ENCODE measurements at regions not wholly inside any gene's neighbourhood (a gene's known extent, or its start where the extent isn't known, plus 50 kb on each side); places are given as distances from the start of the nearest gene placed in this dataset.

DNA sequence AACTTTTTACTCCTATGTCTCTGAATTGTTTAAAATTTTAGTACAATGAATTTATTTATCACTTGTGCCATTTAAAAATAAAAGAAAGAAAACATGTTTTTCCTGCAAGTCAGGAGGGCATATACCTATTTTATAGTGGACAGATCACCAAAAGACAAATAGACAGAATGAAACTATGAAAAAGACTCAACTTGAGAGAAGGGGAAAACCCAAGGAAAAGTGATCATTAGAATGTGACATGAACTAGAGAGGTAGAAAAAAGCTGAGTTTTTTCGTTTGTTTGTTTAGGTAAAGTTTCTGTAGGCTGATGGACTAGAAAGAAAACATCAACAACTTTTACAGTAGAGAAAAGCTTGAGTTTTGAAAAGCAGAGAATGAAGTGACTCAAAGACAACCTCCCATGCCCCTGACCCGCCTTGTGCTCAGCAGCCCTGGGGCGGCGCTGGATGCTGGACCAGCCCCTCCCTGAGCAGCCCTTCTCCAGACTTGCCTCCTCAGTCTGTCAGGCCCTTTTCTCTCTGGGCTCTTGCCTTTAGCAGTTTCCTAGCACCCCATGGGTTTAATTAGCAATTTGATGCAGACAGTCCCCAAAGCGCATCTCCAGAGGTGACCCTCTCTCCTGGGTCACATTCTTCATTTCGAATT, 95.1 kb upstream of the ARID2 start:
- DNase-seq, result no peak

GRCh38 chr12:45637242-45637641, 92.3 kb upstream of the ARID2 start:
- no peak for DNase-seq

DNA sequence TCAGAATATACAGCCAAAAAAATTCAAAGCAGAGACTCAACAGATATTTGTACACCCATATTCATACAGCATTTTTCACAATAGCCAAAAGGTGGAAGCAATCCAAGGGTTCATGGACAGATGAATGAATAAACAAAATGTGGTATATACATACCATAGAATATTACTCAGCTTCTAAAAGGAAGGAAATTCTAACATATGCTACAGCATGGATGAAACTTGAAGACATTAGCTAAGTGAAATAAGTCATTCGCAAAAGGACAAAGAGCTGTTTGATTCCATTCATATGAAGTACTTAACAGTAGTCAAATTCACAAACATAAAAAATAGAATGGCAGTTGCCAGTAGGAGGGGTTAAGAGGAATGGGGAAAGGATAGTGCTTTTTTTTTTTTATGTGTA, 91.8 kb upstream of the ARID2 start:
- no peak for DNase-seq

GRCh38 chr12:45638386-45638785, 91.1 kb upstream of the ARID2 start:
- DNase-seq, result no peak

DNA sequence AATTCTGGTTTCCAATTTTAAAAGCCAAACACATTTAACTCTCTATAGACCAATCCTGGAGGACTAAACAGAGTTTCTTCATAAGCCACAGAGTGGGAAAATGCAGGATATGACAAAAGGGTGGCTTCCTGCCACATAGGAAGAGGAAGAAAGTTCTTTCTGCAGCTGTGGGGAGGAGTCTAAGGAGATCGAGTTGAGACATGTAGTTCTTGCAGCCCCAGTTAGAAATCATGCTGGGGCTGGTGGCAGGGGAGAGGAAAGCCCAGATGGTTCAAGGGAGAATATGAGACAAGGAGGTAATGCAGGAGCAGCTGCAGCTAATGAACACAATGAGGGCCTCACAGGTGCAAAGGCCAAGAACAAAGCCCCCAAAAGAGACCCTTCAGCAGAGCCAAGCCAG, 85.0 kb upstream of the ARID2 start:
- DNase-seq, result no peak

DNA sequence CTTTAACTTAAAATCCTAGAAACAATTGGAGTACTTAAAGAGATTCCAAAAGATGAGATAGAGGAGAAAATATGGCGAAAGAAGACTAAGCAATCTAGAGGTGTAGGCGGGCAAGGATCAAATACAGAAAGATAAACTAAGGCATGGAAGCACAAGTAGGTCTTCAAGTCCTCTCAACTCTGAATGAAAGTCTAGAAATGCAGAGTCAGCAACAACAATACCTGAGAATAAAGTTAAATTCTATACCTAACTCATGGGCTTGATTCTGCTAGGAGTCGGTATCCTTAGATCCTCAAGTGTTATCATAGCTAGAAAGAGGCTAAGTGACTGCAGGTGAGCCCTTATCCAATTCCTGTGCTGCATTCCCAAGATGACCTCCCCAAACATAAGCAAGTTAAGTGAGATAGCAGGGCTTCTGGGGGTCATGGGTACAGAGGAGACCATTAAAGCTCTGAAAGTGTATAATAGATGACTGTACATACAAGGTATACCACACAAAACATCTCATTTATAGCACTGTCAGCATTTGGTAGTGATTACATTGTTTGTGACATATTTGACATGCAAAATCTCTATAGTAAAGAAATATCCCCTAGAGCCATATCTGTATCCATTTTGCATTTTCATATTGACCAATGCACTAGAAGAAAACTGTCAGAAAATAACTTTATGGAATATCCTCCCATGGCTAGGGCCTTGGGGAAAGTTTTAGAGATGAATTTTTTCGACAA, 82.5 kb upstream of the ARID2 start:
- DNase-seq, result no peak

GRCh38 chr12:45648070-45648469, 81.4 kb upstream of the ARID2 start:
- DNase-seq, result no peak

GRCh38 chr12:45651029-45651428, 78.5 kb upstream of the ARID2 start:
- no peak for DNase-seq

DNA sequence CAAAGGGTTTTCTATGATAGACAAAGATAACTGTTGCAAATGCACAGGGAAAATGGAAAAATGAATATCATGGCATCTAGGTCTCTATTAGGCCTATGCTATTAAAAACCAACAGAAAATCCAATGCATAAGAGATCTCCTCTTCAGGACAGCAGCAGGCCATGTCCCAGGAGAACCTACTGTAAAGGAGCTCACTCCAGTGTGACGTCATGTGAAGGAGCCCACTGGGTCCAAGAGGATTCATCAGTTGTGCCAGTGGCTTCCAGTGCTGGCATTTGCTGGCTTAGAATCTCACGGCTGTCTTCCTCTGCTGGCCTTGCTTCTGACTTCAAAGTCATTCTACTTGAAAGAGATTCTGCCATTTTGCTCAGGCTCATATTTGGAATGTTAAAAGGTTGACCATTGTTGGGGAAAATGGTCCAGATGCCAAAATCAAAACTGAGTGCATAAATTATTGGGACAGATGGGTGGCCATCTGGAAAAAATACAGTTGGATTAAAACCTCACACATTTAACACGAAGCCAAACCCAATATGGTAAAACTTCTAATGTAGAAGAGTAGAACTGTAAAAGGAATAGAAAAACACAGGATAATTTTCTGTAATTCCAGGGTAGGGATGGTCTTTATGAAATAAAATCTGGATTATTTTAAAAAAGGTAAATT, 75.4 kb upstream of the ARID2 start:
- DNase-seq, result no peak

- peak; percentile 15 for DNase-seq
Measured at GRCh38 chr12:45655186-45655585, 74.3 kb upstream of the ARID2 start.

DNA sequence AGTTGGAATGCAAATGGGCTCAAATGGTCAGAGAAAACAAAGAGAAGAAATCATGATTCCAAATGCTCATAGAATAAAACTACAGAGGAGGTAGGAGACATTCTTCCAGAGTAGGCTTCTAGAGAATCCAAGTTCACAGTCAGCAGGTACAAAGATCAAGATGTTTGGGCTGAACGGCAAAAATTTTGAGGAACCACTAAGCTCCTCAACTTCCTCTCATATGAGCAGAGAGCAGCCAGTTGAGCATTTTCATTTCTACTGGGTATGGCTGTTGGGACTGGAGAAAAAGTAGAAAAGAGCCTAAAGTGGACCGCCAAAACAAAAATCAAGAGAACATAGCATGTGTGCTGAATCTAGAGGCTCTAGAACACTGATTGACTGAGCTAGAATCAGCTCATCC, 73.8 kb upstream of the ARID2 start:
- no peak for DNase-seq

GRCh38 chr12:45658020-45658419, 71.5 kb upstream of the ARID2 start:
- DNase-seq, result no peak

GRCh38 chr12:45660330-45660729, 69.2 kb upstream of the ARID2 start:
- DNase-seq, result no peak

DNA sequence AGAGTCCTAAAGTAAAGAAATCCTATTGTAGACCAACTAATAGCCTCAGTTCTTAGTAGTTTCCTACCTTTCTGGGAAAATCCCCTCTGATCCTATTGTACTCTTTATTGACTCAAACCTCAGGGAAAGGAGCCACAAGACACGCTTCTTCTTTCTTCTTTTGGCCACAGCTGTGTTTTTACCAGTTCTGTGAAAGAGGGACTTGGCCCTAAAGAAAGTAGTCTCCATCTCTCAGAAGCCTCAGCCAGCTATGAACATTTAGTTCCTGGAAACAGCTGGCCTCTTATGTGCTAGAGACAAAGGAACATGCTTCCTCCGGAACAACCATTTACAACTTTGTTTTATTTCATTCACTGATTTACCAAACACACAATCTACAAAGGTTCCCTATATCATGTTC, 66.1 kb upstream of the ARID2 start:
- no peak for DNase-seq

- no peak for DNase-seq
Measured at GRCh38 chr12:45665941-45666340, 63.6 kb upstream of the ARID2 start.

- DNase-seq, result no peak
Measured at GRCh38 chr12:45666396-45666795, 63.1 kb upstream of the ARID2 start.

DNA sequence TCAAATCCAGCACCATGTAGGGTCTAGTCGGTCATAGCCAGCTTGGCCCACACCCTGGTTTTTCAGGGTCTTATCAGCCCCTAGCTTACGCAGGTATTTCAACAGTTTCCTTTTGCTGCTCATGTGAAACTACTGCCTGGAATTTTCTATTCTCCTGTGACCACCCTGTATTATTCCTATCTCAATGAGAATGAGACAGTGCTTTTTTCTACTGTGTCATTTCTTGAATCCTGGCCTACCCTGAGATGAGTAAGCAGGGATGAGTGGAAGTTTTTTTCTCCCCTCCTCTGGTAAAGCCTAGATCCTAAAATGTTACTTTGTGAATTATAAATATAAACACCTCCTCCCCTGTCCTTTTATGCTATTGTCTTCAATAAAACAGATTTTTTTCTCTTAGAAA, 62.7 kb upstream of the ARID2 start:
- no peak for DNase-seq

DNA sequence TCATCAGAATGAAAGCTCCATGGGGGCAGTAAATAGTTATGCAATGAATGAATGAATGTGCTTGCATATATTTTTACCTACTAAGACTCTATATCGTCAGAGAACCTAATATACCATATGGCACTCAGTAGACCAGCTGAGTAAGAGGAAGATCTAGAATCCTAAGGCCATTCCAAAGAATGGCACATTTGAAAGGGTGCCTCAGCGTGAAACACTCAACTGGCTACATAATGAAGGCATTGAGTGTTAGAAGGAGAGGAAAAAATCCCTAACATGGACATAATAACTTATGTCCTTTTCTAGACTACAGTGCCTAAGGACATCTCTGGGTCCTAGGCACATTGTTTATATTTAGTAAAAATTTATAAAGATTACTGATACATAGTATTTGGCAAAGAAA, 61.7 kb upstream of the ARID2 start:
- DNase-seq, result no peak

DNA sequence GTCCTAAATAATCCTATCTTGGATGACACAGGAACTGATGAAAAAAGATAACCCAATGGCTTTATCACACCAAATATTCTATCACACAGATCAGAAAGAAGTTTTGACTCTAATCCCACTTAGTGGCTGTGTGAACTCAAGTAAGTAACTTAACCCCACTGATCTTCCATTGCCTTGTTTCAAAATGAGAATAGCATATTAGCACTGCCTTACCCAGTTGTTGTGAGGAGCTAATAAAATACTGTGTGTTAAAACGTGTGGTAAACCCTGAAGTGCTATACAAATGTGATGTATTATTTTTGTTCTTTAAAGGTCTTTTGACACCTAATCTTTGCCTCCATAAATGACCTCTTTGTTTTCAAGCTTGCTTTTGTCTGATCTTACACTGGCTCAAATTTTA, 60.9 kb upstream of the ARID2 start:
- DNase-seq, result no peak

- no peak for DNase-seq
Measured at GRCh38 chr12:45669093-45669492, 60.4 kb upstream of the ARID2 start.

DNA sequence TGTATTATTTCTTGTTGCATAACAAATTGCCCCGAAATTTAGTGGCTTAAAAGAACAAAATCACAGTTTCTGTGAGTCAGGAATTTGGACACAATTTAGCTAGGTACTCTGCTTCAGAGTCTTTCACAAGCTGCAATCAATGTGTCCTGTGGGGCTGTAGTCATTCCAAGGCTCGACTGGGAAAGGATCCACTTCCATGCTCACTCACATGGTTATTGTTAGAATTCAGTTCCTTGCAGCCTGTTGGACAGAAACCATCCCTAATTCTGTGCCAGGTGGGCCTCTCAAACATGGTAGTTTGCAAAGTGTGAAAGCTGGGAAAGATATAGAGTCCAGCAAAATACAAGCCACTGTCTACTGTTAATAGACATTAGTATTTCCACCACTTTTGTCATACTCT, 59.7 kb upstream of the ARID2 start:
- no peak for DNase-seq

GRCh38 chr12:45670346-45671065, 59.0 kb upstream of the ARID2 start:
- DNase-seq, result no peak

DNA sequence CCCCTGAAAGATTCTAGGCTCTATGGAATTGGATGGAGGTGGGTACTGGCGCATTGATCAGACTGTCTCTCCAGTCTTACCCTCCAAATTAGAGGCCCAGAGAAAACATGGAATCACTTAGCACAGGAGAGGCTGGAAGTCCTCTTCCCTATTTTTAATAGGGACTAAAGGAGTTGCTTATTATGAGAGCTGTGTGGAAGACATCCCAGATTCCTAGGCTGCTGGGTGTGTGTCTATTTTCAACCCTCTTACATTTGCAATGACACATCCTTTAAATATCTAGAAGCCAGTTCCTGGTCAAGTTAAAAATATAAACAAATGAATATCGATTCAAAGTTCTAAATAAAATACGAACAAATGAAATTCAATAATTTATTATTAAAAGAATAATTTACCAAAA, 58.3 kb upstream of the ARID2 start:
- DNase-seq, result no peak

All from stimulated activated naive CD4-positive, alpha-beta T cell treated with Interleukin-2 at 50 U/mL for 16 hours (primary cell).